ENCODE measurements at regions not wholly inside any gene's neighbourhood (a gene's known extent, or its start where the extent isn't known, plus 50 kb on each side); places are given as distances from the start of the nearest gene placed in this dataset.

- ATAC-seq (replicated peaks) = no peak
- no peaks in the 10 kb centered on the region for H3K27me3 Mint-ChIP-seq
- H3K9me3 Mint-ChIP-seq = no peaks in the 10 kb centered on the region
- no peak overlapping the region for H3K27ac Mint-ChIP-seq
- H3K36me3 Mint-ChIP-seq (ENCODE audit: low read depth) = no peaks in the 10 kb centered on the region
- H3K4me3 Mint-ChIP-seq = no peak overlapping the region
- H3K4me1 Mint-ChIP-seq = peaks cover 6% of the 10 kb centered on the region
Observed at GRCh38 chr10:92747066-92747465, 57.3 kb downstream of the HHEX start.

GRCh38 chr10:92747600-92747999 lies 57.8 kb downstream of the HHEX start:
- Mint-ChIP-seq H3K27me3 (no peaks in the 10 kb centered on the region), H3K4me3 (no peak overlapping the region), H3K4me1 (peaks cover 6% of the 10 kb centered on the region), H3K27ac (no peak overlapping the region), H3K36me3 (ENCODE audit: low read depth) (no peaks in the 10 kb centered on the region), H3K9me3 (no peaks in the 10 kb centered on the region)
- peak; percentile 21 for ATAC-seq (replicated peaks)

- Mint-ChIP-seq H3K27ac (no peak overlapping the region), H3K4me3 (no peak overlapping the region), H3K27me3 (no peaks in the 10 kb centered on the region), H3K4me1 (peaks cover 6% of the 10 kb centered on the region), H3K36me3 (ENCODE audit: low read depth) (no peaks in the 10 kb centered on the region), H3K9me3 (no peaks in the 10 kb centered on the region)
- ATAC-seq (replicated peaks) = no peak
Observed at GRCh38 chr10:92750791-92751533, 61.2 kb downstream of the HHEX start.

- Mint-ChIP-seq H3K4me3 (no peak overlapping the region), H3K9me3 (no peaks in the 10 kb centered on the region), H3K27ac (no peak overlapping the region), H3K36me3 (ENCODE audit: low read depth) (no peaks in the 10 kb centered on the region), H3K4me1 (peaks cover 6% of the 10 kb centered on the region), H3K27me3 (no peaks in the 10 kb centered on the region)
- ATAC-seq (replicated peaks) = no peak
Observed at GRCh38 chr10:92751534-92751811, 61.7 kb downstream of the HHEX start.

GRCh38 chr10:92751827-92752226 lies 62.1 kb downstream of the HHEX start:
- Mint-ChIP-seq H3K27ac (no peak overlapping the region), H3K9me3 (no peaks in the 10 kb centered on the region), H3K4me3 (no peak overlapping the region), H3K36me3 (ENCODE audit: low read depth) (no peaks in the 10 kb centered on the region), H3K27me3 (no peaks in the 10 kb centered on the region), H3K4me1 (peaks cover 6% of the 10 kb centered on the region)
- no peak for ATAC-seq (replicated peaks)

- no peak overlapping the region for H3K27ac Mint-ChIP-seq
- no peak overlapping the region for H3K4me3 Mint-ChIP-seq
- H3K27me3 Mint-ChIP-seq = no peaks in the 10 kb centered on the region
- no peak for ATAC-seq (replicated peaks)
- no peaks in the 10 kb centered on the region for H3K9me3 Mint-ChIP-seq
- no peaks in the 10 kb centered on the region for H3K36me3 Mint-ChIP-seq (ENCODE audit: low read depth)
- H3K4me1 Mint-ChIP-seq = no peaks in the 10 kb centered on the region
Observed at GRCh38 chr10:92753865-92754264, 64.1 kb downstream of the HHEX start.

GRCh38 chr10:92755725-92756124 lies 66.0 kb downstream of the HHEX start:
- H3K36me3 Mint-ChIP-seq (ENCODE audit: low read depth) = no peaks in the 10 kb centered on the region
- ATAC-seq (replicated peaks) = no peak
- no peak overlapping the region for H3K27ac Mint-ChIP-seq
- H3K9me3 Mint-ChIP-seq = no peaks in the 10 kb centered on the region
- H3K4me1 Mint-ChIP-seq = no peaks in the 10 kb centered on the region
- no peak overlapping the region for H3K4me3 Mint-ChIP-seq
- H3K27me3 Mint-ChIP-seq = no peaks in the 10 kb centered on the region

GRCh38 chr10:92756201-92757065 lies 66.7 kb downstream of the HHEX start:
- Mint-ChIP-seq H3K4me1 (no peaks in the 10 kb centered on the region), H3K4me3 (no peak overlapping the region), H3K36me3 (ENCODE audit: low read depth) (no peaks in the 10 kb centered on the region), H3K27ac (no peak overlapping the region), H3K9me3 (no peaks in the 10 kb centered on the region), H3K27me3 (no peaks in the 10 kb centered on the region)
- ATAC-seq (replicated peaks) = no peak

- Mint-ChIP-seq H3K27ac (no peak overlapping the region), H3K4me1 (no peaks in the 10 kb centered on the region), H3K9me3 (no peaks in the 10 kb centered on the region), H3K4me3 (no peak overlapping the region), H3K27me3 (no peaks in the 10 kb centered on the region), H3K36me3 (ENCODE audit: low read depth) (no peaks in the 10 kb centered on the region)
- ATAC-seq (replicated peaks) = no peak
Observed at GRCh38 chr10:92757066-92757710, 67.4 kb downstream of the HHEX start.

- no peaks in the 10 kb centered on the region for H3K9me3 Mint-ChIP-seq
- no peak for ATAC-seq (replicated peaks)
- H3K4me1 Mint-ChIP-seq = no peaks in the 10 kb centered on the region
- H3K4me3 Mint-ChIP-seq = no peak overlapping the region
- no peak overlapping the region for H3K27ac Mint-ChIP-seq
- no peaks in the 10 kb centered on the region for H3K27me3 Mint-ChIP-seq
- no peaks in the 10 kb centered on the region for H3K36me3 Mint-ChIP-seq (ENCODE audit: low read depth)
Observed at GRCh38 chr10:92757711-92758104, 68.0 kb downstream of the HHEX start.

- Mint-ChIP-seq H3K4me1 (no peaks in the 10 kb centered on the region), H3K27ac (no peak overlapping the region), H3K27me3 (peaks cover 2% of the 10 kb centered on the region), H3K9me3 (no peaks in the 10 kb centered on the region), H3K4me3 (no peak overlapping the region), H3K36me3 (ENCODE audit: low read depth) (no peaks in the 10 kb centered on the region)
- no peak for ATAC-seq (replicated peaks)
Observed at GRCh38 chr10:92758594-92758993, 68.8 kb downstream of the HHEX start.

GRCh38 chr10:92760609-92761008 lies 70.9 kb downstream of the HHEX start:
- no peaks in the 10 kb centered on the region for H3K9me3 Mint-ChIP-seq
- H3K27me3 Mint-ChIP-seq = peaks cover 11% of the 10 kb centered on the region
- H3K36me3 Mint-ChIP-seq (ENCODE audit: low read depth) = no peaks in the 10 kb centered on the region
- H3K4me3 Mint-ChIP-seq = no peak overlapping the region
- no peak overlapping the region for H3K27ac Mint-ChIP-seq
- ATAC-seq (replicated peaks) = no peak
- H3K4me1 Mint-ChIP-seq = no peaks in the 10 kb centered on the region

GRCh38 chr10:92761571-92761970 lies 71.8 kb downstream of the HHEX start:
- Mint-ChIP-seq H3K27ac (no peak overlapping the region), H3K36me3 (ENCODE audit: low read depth) (no peaks in the 10 kb centered on the region), H3K9me3 (no peaks in the 10 kb centered on the region), H3K4me1 (no peaks in the 10 kb centered on the region), H3K4me3 (no peak overlapping the region), H3K27me3 (peaks cover 11% of the 10 kb centered on the region)
- ATAC-seq (replicated peaks) = no peak

GRCh38 chr10:92763634-92764155 lies 73.9 kb downstream of the HHEX start:
- Mint-ChIP-seq H3K27ac (no peak overlapping the region), H3K36me3 (ENCODE audit: low read depth) (no peaks in the 10 kb centered on the region), H3K9me3 (peaks cover 13% of the 10 kb centered on the region), H3K27me3 (peaks cover 11% of the 10 kb centered on the region), H3K4me1 (no peaks in the 10 kb centered on the region), H3K4me3 (no peak overlapping the region)
- no peak for ATAC-seq (replicated peaks)

GRCh38 chr10:92766451-92766850 lies 76.7 kb downstream of the HHEX start:
- no peak for ATAC-seq (replicated peaks)
- Mint-ChIP-seq H3K36me3 (ENCODE audit: low read depth) (no peaks in the 10 kb centered on the region), H3K27me3 (peaks cover 16% of the 10 kb centered on the region), H3K4me3 (no peak overlapping the region), H3K4me1 (no peaks in the 10 kb centered on the region), H3K27ac (no peak overlapping the region), H3K9me3 (peaks cover 13% of the 10 kb centered on the region)

Measured in activated T-helper 17 cell treated with anti-CD3 and anti-CD28 coated beads, Interleukin-2, amount 50 U/mL, for 72 hours (primary cell).